T-helper 1 cell (primary cell): ENCODE measurements at regions not wholly inside any gene's neighbourhood (a gene's known extent, or its start where the extent isn't known, plus 50 kb on each side); places are given as distances from the start of the nearest gene placed in this dataset.

ENCODE experiments used
- DNase-seq, 5 donors: peaks; one replicate each; pipeline ENCODE4 v3.0.0-alpha.2; 2012 to 2020

GRCh38 chr2:181114021-181114420 is 133.6 kb downstream of the UBE2E3 start:
- no peak for DNase-seq

- no peak for DNase-seq
These were observed 135.9 kb downstream of the UBE2E3 start for GRCh38 chr2:181116261-181116660.

GRCh38 chr2:181117206-181117925 is 137.0 kb downstream of the UBE2E3 start:
- DNase-seq, result no peak

DNA sequence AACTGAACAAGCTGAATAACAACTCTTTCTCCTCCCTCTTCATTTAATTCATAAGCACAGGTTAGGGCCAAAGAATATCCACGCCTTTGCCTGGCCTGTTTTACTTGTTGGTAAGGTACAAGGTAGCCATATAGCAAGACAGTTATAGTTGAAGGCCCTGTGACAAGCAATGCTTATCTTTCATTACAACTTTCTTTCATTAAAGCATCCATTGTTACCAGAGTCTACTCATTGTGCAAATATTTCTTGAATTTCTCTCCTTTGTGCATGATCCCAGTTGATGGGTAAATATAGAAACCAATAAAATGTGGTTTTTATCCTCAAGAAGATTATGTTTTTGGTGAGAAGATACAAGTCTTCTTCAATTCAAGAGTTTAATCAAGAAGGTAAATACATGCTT is 140.2 kb downstream of the UBE2E3 start:
- DNase-seq, result no peak

- DNase-seq, result no peak
These were observed 141.6 kb downstream of the UBE2E3 start for GRCh38 chr2:181121996-181122395.

DNA sequence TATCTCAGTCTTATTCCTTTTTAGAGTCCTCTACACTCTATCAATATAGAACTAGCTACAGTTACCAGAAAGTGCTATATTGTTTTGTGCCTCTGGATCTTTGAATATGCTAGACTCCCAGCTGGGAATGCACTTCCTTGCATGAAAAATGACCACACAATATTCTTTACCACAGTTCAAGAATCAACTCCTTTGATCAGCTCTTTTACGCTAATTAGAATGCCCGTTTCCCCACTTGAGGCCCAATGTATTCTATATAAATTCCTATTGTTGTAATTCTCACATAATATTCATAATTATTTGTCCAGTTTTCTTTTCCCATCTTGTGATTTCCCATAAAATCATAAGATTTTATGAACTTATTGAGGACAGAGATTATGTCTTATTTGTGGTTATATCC is 142.2 kb downstream of the UBE2E3 start:
- no peak for DNase-seq

GRCh38 chr2:181123798-181124231 is 143.4 kb downstream of the UBE2E3 start:
- peak; percentile 18 to 92 (median 46) for DNase-seq

DNA sequence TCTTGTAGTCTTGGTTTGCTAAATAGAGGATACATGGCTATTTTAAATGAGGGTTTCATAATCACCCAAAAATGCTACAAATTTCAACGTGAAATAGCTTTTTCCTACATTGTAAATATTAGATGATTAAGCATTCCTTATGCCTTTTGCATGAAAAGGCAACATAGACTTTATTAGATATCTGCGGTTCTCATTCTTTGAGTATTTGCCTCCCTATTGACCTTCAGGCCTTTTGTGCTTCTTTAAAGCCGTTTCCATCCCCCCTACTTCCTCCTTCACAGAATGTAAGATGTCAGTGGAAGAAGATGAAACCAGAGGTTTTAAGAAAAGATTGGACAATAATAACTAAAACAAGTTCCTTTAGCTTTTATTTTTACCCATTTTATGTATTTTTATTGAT is 144.1 kb downstream of the UBE2E3 start:
- DNase-seq, result no peak

DNA sequence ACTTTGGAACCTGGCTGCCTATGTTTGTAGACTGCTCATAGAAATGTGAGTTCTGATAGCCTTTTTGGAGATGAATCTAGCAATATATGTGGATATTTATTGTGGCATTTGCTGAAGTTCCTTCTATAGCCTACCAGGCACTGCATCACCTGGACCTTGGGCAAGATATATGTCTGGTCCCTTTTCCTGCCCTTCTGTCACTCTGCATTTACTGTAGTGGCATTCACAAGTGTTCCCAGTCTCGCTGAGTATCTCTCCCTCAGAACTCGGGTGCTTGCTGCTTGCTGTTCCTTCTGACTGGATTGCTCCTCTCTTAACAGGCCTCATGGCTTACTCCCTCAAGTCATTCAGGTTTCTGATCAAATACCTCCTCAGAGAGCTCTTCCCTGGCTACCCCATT is 145.0 kb downstream of the UBE2E3 start:
- no peak for DNase-seq

- no peak for DNase-seq
These were observed 146.0 kb downstream of the UBE2E3 start for GRCh38 chr2:181126311-181126868.

GRCh38 chr2:181128199-181128598 is 147.8 kb downstream of the UBE2E3 start:
- DNase-seq, result peak in 1 of 5 donors; percentile 54

DNA sequence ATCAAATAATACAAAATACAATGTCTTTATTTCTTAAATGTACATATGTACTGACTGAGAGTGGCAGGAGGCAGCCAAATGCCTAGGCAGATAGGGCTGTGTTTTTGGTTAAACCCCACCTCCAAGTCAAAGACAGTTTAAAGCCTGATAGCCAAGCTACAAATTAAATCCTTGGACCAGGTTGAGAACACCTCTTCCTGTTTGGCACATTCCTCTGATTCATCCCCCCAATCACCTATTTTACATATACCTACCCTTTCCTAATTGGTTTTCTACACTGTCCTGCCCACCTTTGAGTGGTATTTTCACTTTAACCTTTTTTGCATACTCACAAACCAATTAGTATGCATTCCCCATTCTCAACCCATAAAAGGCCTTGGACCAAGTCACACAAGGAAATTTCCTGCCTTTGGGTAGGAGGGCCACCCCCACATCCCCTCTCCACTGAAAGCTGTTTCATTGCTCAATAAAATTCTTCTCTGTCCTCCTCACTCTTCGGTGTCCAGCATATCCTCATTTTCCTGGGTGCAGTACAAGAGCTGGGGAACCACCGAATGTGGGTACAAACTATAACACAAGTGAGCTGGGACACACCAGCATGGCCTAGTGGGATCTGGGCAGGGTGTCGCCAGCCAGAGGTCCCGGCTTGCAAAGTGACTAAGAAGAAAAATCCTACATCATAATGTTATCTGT is 149.1 kb downstream of the UBE2E3 start:
- DNase-seq, result no peak

GRCh38 chr2:181130686-181131085 is 150.3 kb downstream of the UBE2E3 start:
- DNase-seq, result no peak

DNA sequence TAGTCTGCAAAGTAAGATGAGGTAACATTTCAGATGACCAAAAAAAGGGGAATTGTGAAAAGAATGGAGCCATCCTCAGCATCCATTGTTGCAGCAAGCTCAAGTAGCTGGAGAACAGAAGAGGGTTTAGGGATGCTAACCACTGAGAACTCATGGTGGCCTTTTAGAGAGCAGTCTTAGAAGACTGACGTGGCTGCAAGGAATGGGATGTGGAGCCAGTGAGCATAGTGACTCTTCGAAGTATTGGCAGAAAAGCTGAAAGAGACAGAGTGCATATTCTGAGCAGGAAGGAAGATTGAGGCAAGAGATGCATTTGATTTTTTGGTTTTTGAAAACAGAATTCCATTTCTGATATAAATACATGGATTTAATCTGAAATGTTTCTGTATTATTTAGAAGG is 151.2 kb downstream of the UBE2E3 start:
- no peak for DNase-seq

DNA sequence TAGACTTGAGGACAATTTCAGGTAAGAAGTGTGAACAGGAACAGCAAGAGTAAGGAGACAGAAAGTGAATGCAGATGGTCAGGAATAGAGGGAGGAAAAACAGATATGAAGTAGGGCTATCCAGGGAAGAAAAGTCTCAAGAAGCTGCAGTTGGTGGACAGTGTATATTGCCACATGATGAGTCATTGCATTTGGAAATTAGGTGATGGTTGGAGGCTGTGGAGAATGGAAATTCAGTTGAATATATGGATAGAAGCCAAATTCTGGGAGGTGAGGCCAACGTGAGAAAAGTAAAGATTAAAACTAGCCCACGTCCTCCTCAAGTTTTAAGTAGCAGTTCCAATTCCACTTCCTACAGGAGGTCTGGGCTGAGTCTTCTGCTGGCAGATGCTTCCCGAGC is 158.4 kb downstream of the UBE2E3 start:
- no peak for DNase-seq

DNA sequence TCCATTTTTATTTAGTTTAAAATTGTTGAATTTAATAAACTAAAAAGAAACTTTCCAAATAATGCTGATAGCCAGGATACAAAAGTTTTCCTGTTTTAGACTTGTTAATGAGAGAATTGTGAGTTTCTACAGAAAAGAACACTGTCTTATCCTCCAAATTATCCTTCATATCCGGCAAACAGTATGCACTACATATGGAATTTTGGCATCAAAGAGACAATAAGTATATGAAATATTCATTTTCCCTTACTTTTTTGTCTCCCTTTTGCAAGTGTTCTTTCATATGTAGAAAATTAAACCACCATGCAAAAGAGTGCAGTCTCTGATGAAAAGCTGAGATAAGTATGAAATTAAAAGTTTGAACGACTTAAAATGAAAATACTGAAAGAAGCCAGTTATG is 159.4 kb downstream of the UBE2E3 start:
- no peak for DNase-seq

DNA sequence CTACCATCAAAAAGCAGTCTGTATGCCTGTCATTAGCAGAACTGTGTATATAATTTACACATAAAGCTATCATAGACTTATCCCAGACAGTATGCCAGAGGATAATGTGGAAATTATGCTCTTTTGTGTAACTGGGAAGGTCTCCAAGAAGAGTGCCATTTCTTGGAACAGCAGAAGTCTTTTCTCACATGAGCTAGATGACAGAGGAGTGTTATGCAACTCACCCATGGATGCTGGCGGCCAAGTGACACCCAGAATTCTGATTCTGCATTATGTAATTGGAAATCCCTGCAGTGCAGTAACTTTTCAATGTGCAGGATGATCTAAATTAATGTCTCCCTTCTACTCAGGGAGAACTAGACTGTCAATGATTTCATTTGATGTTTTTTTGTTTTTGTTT is 160.0 kb downstream of the UBE2E3 start:
- no peak for DNase-seq

GRCh38 chr2:181140928-181141327 is 160.5 kb downstream of the UBE2E3 start:
- DNase-seq, result no peak

GRCh38 chr2:181141676-181142075 is 161.3 kb downstream of the UBE2E3 start:
- no peak for DNase-seq

- peak in 1 of 5 donors; percentile 66 for DNase-seq
These were observed 162.1 kb downstream of the UBE2E3 start for GRCh38 chr2:181142514-181142913.

DNA sequence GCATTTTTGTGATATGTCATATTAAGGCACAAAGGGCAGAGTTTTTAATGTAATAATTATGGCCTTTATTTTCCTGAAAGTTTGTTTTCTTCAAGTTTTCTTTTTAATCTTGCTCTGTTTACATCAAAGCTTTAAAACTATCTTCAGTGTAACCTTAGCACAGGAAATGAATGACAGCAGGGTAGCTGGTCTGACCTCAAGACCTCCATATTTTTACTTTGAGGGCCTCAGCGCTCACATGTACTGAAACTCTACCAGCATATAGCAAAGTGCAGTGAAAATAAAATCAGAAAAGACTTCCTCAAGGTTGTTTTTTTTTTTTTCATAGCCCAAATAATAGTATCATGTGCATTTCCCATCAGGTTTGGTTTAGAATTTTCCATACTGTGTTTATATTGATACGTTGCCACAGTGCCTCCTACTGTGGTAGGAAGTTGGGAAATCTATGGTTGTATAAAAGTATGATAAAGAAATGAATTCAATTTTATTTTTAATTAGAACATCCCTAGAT is 163.4 kb downstream of the UBE2E3 start:
- DNase-seq, result peak in 1 of 5 donors; percentile 45

- DNase-seq, result no peak
These were observed 165.2 kb downstream of the UBE2E3 start for GRCh38 chr2:181145645-181146044.

GRCh38 chr2:181146171-181146570 is 165.8 kb downstream of the UBE2E3 start:
- no peak for DNase-seq

DNA sequence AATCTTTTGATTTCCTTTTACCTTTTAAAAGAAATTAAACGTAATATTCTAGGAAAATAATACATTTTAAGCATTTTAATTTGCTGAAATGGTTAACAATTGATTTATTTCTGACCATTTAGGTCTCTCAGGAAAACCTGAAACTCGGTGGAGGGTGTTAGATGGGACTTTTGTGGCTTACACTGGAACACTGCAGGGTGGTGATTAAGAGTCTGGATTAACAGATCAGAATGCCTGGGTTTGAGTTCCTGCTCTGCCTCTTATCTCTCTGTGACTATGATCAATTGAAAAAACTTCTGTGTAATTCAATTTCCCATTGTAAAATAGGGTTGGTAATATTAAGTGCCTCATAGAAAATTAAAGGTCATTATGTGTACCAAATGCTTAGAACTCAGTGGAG is 168.7 kb downstream of the UBE2E3 start:
- DNase-seq, result no peak
